AG04450 (cell line): ENCODE measurements at regions not wholly inside any gene's neighbourhood (a gene's known extent, or its start where the extent isn't known, plus 50 kb on each side); places are given as distances from the start of the nearest gene placed in this dataset.

Source experiments
- CTCF ChIA-PET: fragments of 300-600, 350-600 bp; formaldehyde crosslinking; extraction: SDS; loops from one replicate; lab custom pipeline; 2022; ENCODE audit warnings: antibody characterized with exemption, inconsistent platforms; lab: Charles Lee
- POLR2A ChIA-PET: fragments of 350-600 bp; formaldehyde crosslinking; extraction: SDS; loops from one replicate; lab custom pipeline; 2021; ENCODE audit warnings: antibody characterized with exemption, inconsistent platforms; lab: Yijun Ruan, JAX
- DNase-seq: peaks from one replicate; pipeline ENCODE4 v3.0.0-alpha.2; 2011; ENCODE audit warnings: low read depth, low spot score
- H3K27ac ChIP-seq: one replicate; pipeline ENCODE4 v1.5.1; 2012; ENCODE audit warnings: low read depth, low read length, control low read depth
- H3K27me3 ChIP-seq: one replicate; pipeline ENCODE4 v1.6.0; 2012; ENCODE audit warnings: low read length; ENCODE audit not compliant: control insufficient read depth, insufficient read depth
- H3K4me3 ChIP-seq: 2 replicates; pipeline ENCODE4 v1.5.1; 2011; ENCODE audit warnings: mild to moderate bottlenecking, low read depth, low read length, control low read depth
- H3K9me3 ChIP-seq: 2 replicates; pipeline ENCODE4 v1.5.1; 2012; ENCODE audit warnings: low read length; ENCODE audit not compliant: control insufficient read depth, insufficient read depth
- CTCF ChIP-seq: IDR thresholded peaks from 2 replicates; pipeline ENCODE4 v1.5.1; 2011; ENCODE audit warnings: low read depth, low read length, control low read depth, inconsistent platforms

GRCh38 chr12:89234324-89235114 lies 117.8 kb downstream of the DUSP6 start:
- no peaks in the 10 kb centered on the region for H3K9me3 ChIP-seq
- H3K27ac ChIP-seq, result no peak overlapping the region
- DNase-seq, result no peak
- no peaks in the 10 kb centered on the region for H3K27me3 ChIP-seq
- H3K4me3 ChIP-seq, result no peak overlapping the region
- ChIA-PET POLR2A (interaction anchor here (0.6 kb wide), 1 partner anchor 81 kb away, joined by 3 read pairs; no protein-coding TSS in a partner anchor), CTCF (no interaction called here)
- TF ChIP-seq CTCF, result no peak

- H3K27ac ChIP-seq, result no peak overlapping the region
- ChIA-PET POLR2A (no interaction called here), CTCF (no interaction called here)
- DNase-seq, result no peak
- no peak for TF ChIP-seq CTCF
- H3K27me3 ChIP-seq, result no peaks in the 10 kb centered on the region
- no peak overlapping the region for H3K4me3 ChIP-seq
- no peaks in the 10 kb centered on the region for H3K9me3 ChIP-seq
Observed at GRCh38 chr12:89231686-89232085, 120.6 kb downstream of the DUSP6 start.

GRCh38 chr12:89230376-89231315 lies 121.7 kb downstream of the DUSP6 start:
- TF ChIP-seq CTCF, result no peak
- CTCF ChIA-PET, result no interaction called here

GRCh38 chr12:89228491-89228890 lies 123.8 kb downstream of the DUSP6 start:
- POLR2A ChIA-PET, result no interaction called here
- no peak overlapping the region for H3K4me3 ChIP-seq

More at GRCh38 chr12:89230376-89231315, 121.7 kb downstream of the DUSP6 start:
- POLR2A ChIA-PET, result no interaction called here
- no peak overlapping the region for H3K27ac ChIP-seq
- DNase-seq, result no peak
- H3K27me3 ChIP-seq, result no peaks in the 10 kb centered on the region
- no peaks in the 10 kb centered on the region for H3K9me3 ChIP-seq
- no peak overlapping the region for H3K4me3 ChIP-seq

More at GRCh38 chr12:89228491-89228890, 123.8 kb downstream of the DUSP6 start:
- Histone ChIP-seq H3K27me3 (no peaks in the 10 kb centered on the region), H3K27ac (no peak overlapping the region), H3K9me3 (no peaks in the 10 kb centered on the region)
- DNase-seq, result no peak
- TF ChIP-seq CTCF, result no peak
- CTCF ChIA-PET, result interaction anchor here (1.0 kb wide), 1 partner anchor 209 kb away, joined by 3 read pairs; no protein-coding TSS in a partner anchor
